HG03139 (cell line): ENCODE measurements at regions not wholly inside any gene's neighbourhood (a gene's known extent, or its start where the extent isn't known, plus 50 kb on each side); places are given as distances from the start of the nearest gene placed in this dataset.
"Not testable (repeated sequence)": the region's sequence is repeated elsewhere in the genome, so short reads cannot be mapped to it uniquely, and the experiment has no call there.

ENCODE experiments used
- ATAC-seq: cut with Tn5 transposase; IDR thresholded peaks from one replicate; pipeline ENCODE4 v1.9.1; 2021; ENCODE audit not compliant: unreplicated experiment

DNA sequence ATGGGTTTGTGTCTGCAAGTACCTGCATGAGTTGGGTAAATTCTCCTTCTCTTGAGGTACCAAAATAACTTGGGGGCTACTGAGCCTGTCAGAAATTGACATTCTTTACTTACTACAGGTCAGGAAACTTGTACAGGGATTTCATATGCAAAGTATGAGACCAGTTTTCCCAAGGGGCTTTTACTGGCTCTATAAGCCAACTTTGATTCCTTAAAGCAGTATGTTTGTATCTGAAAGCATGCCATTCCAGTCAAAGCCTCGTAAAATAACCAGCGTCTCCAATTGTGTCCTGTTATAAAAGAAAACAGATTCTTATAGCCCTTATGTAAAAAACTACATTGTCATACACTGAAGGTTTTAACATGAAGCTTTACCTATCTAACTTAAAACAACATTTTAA lies 90.2 kb downstream of the ZNF467 start:
- no peak for ATAC-seq

DNA sequence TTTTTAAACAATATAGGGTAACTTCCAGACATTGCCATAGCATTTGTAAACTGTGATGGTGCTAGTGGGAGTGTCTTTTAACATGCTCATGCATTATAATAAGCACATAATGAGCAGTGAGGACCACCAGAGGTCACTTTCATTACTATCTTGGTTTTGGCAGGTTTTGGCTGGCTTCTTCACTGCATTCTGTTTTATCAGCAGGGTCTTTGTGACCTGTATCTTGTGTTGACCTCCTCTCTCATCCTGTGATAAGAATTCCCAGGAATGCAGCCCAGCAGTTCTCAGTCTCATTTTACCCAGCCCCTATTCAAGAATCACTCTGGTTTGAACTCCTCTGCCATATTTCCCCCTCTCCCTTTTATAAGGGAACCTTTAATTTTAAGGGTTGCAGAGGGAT lies 91.3 kb downstream of the ZNF467 start:
- ATAC-seq: no peak

DNA sequence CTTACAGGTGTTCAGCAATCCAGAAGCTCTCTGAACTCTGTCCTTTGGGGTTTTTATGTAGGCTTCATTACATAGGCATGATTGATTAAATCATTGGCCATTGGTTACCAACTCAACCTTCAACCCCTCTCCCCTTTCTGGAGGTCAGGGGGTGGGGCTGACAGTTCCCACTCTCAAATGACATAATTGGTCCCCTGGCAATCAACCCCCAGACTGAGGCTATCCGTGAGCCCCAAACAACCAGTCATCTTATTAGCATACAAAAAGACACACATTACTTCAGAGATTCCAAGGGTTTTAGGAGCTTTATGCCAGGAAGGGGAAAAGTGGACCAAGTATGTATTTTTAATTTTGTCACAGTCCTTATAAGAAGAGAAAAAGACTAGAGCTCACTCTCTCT lies 92.1 kb downstream of the ZNF467 start:
- ATAC-seq: no peak

DNA sequence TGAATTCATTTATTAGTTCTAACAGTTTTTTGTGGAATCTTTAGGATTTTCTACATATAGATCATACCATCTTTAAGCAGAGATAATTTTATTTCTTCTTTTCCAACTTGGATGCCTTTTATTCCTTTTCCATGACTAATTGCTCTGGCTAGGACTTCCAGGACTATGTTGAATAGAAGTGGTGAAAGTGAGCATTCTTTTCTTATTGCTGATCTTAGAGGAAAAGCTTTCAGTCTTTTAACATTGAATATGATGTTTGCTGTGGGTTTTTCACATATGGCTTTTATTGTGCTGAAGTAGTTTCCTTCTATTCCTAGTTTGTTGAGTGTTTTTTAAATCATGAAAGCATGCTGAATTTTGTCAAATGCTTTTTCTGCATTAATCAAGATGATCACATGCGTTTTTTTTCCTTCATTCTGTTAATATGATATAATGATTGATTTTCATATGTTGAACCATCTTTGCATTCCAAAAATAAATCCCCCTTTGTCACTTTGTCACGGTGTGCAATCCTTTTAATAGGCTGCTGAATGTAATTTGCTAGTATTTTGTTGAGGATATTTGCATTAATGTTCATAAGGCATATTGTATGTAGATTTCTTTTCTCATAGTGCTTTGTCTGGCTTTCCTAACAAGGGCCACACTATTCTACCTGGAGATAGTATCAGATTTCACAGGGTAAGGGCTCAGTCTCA lies 92.9 kb downstream of the ZNF467 start:
- no peak for ATAC-seq

DNA sequence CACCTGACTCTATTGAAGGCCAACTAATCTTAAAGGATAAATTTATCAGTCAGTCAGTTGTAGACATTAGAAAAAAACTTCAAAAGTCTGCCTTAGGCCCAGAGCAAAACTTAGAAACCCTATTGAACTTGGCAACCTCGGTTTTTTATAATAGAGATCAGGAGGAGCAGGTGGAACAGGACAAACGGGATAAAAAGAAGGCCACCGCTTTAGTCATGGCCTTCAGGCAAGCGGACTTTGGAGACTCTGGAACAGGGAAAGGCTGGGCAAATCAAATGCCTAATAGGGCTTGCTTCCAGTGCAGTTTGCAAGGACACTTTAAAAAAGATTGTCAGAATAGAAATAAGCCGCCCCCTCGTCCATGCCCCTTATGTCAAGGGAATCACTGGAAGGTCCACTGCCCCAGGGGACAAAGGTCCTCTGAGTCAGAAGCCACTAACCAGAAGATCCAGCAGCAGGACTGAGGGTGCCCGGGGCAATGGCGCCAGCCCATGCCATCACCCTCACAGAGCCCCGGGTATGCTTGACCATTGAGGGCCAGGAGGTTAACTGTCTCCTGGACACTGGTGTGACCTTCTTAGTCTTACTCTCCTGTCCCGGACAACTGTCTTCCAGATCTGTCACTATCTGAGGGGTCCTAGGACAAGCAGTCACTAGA lies 98.5 kb downstream of the ZNF467 start:
- not testable (repeated sequence) for ATAC-seq

DNA sequence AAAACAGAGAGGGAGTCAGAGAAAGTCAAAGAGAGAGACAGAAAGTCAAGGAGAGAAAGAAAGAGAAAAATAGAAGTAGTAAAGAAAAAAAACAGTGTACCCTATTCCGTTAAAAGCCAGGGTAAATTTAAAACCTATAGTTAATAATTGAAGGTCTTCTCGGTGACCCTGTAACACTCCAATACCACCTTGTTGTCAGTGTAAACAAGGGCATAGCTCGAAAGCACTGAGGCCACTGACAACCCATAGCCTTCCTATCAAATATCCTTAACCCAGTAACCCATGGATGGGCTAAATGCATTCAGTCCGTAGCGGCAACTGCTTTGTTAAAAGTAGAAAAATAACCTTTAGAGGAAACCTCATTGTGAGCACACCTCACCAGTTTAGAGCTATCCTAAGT lies 100.4 kb downstream of the ZNF467 start:
- ATAC-seq: no peak

DNA sequence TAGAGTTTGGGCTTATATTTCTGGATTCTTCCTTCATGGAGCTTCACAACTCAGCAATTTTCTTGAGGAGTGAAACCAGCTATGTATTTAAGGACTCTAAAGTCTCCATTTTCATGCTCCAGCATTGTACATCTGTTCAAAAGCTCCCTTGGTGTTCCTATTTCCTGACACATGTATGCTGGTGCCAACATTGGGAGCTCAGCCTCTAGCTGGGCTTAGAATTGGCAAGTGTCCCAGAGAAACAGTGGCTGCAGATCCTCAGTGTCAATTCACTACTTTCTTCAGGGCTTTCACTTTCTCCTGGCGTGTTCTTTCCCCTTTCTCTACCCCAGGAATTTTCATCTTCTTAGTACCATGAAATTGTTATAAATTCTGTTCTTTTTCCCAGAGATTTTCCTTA lies 103.1 kb downstream of the ZNF467 start:
- no peak for ATAC-seq

DNA sequence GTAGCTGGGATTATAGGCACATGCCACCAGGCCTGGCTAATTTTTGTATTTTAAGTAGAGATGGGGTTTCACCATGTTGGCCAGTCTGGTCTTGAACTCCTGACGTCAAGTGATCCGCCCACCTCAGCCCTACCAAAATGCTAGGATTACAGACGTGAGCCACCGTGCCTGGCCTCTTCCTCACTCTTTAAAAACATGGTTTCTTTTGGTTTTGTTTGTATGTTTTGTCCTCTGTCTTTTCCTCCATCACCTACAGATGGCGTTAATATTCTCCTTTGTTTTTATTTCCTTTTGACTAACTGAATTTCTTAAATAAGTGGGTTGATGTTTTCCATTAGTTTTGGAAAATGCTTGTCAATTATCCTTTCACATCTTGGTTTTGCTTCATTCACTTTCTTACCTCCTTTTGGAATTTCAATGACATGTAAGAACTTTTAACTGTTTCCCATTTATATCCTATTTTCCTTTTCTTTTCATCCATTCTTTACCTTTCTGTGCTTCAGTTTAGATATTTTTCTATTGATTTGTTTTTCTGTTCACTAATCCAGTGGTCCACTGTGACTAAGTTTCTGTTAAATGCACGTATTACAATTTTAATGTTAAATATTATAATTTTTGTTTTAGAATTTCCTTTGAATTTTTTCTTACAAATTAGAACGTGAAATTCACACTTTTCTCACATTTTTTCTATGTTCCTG lies 104.1 kb downstream of the ZNF467 start:
- ATAC-seq: no peak

DNA sequence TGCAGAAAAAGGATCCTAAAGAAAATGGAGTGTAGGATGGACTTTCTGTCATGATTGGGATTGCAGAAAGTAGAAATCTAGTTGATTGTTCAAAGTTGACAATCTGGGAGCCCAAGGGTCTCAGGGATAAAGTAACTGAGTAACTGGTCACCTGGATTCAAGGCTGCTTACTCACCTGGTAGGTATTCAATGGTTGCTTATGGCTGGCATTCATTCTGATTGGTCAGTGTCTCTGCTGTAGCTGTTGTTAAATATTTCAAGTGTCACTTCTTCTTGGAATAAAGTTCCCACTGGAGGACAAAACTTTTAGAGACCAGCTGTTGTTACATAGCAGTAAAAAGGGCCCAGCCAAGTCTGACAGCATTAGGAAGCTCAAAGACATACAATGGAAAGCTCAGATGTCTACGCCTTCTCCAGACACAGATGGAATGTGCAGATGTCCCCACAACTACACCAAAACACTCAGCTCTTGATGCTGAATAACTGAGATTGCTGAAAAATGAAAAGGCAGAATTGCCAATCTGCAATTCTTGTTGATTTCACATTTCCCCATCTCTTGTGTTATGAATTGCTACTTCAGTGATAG lies 106.9 kb downstream of the ZNF467 start:
- no peak for ATAC-seq

DNA sequence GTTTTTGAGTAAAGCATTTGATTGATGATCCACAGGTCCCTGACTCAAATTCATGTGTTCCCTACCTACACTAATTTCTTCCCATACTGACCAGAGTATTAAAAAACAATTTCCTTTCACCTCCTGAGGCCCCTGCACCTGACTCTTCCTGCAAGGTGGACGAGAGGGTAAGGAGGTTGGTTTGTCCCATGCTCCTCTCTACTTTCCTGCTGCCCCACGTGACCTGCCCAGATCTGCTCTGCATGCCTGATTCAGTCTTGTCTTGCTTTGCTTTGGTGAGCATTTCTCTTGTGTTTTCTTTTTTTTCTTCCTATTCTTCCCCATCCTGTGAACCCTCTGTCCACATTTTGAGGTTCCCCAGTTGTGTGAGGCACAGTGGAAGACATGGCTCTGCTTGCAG lies 107.8 kb downstream of the ZNF467 start:
- not testable (repeated sequence) for ATAC-seq

DNA sequence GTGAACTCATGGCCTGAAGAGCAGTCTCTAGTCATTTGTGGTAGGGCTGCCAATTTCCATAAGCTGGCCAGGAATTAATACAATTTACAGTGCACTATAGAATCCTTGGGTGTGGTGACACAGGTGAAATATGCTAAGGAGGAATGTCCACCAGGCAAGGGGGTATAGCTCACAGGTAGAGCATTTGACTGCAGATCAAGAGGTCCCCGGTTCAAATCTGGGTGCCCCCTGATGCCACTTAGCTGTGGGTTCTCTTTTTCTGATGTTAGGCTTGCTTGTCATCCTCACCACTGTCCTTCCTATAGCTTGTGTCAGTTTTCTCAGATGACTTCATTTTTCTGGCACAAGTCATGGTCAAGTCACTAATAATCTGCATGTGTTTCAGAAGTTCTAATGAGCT lies 108.7 kb downstream of the ZNF467 start:
- ATAC-seq: no peak

DNA sequence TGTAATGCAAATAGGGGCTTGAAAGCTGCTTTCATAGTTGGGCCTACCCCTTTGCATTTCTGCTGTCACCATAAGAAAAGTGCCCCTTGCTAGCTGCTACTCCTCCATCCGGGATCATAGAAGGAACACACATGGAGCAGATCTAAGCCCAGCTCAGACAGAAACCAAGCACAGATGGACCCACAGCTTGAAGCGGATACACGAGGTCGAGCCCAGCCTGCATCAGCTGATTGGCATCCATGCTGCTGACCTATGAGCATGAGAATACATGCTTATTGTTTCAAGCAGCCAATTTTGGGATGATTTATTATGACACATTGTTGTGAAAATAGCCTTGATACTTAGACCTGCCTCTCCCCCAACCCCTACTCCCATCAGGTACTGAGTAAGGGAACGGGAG lies 109.2 kb downstream of the ZNF467 start:
- ATAC-seq: no peak

DNA sequence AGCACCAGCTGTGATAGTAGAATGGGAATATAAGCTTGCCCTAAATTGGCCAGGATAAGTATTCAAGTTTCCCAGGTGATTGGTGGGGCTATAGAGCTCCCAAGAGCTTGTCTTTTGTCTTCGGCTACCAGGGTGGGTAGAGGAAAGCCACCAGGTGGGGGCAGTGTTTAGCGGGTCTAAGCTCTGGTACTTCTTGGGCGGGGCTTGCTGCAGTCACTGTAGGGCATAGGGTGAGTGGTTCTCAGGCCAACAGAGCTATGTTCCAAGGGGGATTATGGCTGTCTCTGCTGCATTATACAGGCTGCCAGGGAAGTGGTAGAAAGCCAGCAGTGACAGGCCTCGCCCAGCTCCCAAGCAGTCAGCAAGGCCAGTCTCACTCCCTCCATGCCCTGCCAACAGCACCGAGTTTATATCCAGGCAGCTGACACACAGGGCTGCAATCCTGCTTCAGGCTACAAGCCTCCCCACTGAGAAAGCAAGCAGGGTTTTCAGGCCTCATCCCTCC lies 110.7 kb downstream of the ZNF467 start:
- no peak for ATAC-seq

DNA sequence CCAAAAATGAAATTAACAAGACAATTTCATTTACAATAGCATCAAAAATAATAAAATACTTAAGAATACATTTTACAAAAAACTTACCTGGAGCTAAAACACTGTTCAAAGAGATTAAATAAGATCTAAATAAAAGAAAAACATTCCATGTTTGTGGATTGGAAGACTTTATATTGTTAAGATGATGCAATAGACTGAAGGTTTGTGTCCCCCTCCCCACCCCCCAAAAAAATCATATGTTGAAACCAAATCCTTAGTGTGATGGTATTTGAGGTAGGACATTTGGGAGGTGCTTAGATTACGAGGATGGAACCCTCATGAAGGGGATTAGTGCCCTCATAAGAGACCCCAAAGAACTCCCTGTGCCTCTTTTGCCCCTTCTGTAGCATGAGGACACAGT lies 117.6 kb downstream of the ZNF467 start:
- ATAC-seq: no peak

DNA sequence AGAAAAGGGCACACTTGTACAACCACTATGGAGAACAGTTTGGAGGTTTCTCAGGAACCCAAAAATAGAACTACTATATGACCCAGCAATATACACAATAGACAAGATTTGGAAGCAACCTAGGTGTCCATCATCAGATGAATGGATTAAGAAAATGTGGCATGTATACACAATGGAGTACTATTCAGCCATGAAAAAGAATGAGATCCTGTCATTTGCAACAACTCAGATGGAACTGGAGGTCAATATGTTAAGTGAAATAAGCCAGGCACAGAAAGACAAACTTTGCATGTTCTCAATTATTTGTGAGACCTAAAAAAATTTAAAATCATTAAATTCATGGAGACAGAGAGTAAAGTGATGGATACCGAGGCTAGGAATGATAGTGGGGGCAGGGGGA lies 118.8 kb downstream of the ZNF467 start:
- ATAC-seq: no peak

DNA sequence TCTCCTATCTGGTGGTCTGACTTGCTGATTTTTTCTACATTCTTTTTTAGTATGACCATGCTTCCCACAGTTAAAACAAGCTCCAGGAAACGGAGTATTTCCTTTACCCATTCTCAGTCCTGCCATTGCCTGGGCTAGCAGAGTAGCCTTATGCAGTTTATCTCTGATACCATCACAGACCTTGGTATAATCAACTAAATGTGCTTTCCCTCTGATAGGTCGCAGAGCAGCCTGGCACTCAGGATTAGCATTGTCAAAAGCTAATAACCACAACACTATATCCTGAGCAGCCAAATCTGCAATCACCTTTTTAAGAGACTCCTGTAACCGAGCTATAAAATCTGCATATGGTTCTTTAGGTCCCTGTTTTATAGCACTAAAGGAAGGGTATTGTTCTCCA lies 123.2 kb downstream of the ZNF467 start:
- ATAC-seq: not testable (repeated sequence)

DNA sequence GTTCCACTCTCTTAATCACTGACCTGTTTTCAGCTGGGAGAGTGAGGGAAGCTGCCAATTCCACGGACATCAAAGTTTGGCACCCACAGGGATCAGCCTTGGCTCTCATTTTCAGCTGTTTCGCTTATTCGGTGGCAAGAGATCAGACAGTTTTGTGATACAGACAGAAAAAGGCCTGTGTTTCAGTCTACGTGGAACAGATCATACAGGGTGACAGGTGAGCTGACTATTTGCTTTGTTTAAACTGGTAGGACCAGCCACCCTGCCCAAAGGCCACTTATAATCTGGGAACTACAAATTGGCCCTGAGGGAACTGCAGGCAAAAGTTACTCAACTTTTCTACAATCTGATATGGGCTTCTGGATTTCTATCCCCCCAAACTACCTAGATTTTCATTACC lies 128.6 kb downstream of the ZNF467 start:
- no peak for ATAC-seq

DNA sequence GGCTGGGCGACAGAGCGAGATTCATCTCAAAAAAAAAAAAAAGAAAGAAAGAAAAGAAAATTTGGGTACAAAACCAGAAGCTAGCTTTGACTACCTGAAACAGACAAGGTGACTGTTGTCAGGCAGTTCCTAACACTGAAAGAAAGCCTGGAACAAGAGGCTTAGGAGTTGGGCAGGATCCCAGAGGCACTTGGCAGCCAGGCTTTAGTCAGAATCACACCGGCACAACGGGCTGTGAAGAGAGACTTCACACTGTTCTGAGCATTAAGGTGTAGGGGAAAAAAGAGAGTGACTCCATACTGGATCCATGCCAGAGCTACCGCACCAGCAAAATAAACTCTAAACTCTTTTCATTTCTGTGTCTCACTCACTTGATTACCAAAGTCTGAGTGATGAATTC lies 130.8 kb downstream of the ZNF467 start:
- no peak for ATAC-seq

DNA sequence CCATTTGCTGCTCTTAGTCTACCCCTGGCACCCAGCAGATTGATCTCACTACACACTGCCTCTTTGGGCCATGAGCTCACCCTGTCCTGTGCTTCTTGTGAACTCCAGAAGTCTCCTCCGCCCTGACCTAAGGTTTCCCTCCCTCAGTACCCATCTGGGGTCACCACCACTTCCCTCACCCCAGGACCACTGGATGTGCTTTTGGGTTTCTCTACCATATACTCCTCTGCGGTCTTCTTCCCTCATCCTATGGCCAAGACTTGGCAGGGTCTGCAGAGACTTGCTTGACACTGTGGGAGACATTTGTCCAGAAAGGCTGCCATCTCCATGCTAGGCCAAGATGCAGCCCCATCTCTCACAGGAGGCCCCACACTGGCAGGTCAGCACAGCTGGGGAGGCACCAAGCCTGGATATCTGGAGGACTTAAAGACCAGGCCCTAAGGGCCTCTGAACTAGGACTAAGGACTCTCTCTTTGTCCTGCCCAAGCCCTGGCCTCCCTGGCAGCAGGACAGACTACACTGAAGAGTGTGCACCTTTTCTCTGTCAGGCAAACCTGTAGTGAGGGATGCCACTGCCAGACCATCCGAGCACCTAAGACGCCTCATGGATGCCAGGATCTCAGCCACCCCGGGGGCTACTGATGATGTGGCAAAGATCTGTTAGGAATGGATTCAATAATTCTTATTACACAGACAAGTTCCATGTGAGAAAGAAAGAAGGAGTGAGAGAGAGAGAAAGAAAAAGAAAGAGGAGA lies 134.6 kb downstream of the ZNF467 start:
- no peak for ATAC-seq

DNA sequence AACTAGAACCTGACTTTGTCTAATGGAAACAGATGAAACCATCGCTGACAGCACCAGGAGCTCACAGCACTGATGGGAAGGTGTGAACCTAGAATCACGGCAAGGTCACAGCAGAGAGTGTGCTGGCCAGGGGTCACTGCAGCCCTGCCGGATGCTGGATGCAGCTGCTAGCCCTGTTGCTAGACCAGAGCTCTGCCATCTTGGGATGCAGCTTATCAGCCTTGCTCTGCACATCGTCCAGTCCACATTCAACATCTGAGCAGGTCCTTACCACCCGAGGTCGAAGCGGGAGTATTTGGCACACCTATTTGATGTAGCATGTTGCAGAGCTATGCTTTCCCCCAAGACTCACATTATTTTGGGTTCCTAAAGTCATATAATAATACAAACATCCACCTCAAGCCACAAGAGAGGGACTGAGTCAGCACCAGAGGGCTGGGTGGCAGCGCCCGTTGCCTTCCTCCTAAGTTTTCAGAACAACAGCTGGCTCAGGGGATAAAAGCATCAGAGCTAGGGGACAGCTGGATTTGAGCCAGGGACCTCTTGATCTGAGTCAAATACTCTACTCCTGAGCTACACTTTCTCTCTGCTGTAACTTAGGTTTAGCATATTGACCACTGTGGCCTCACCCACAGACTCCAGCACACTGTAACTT lies 135.3 kb downstream of the ZNF467 start:
- no peak for ATAC-seq
